ENCODE measurements at regions not wholly inside any gene's neighbourhood (a gene's known extent, or its start where the extent isn't known, plus 50 kb on each side); places are given as distances from the start of the nearest gene placed in this dataset.

DNA sequence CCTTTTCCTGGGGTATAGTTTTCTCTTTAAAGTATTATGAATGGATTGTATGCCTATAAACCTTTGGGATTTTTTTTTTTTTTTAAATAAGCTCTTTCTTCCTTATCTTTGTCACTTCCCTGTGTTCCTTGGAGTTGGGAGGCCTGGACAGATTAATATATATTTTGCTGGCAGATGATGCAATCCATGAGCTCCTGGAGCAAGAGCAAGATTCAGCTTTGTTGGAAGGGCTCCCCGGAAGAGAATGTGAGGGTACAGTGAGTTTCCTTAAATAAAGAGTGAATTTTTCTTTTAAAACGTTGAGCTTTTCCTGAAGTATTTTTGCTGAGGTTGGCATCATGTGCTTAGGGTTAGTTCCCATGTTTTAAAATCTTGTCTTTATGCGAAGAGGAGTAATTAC is 98.7 kb upstream of the SLC28A3 start:
- H3K4me3 ChIP-seq (ENCODE audit: low read depth, low read length, poor library complexity, severe bottlenecking) = no peak overlapping the region
- no peak overlapping the region for H3K4me2 ChIP-seq (ENCODE audit: low read length)

DNA sequence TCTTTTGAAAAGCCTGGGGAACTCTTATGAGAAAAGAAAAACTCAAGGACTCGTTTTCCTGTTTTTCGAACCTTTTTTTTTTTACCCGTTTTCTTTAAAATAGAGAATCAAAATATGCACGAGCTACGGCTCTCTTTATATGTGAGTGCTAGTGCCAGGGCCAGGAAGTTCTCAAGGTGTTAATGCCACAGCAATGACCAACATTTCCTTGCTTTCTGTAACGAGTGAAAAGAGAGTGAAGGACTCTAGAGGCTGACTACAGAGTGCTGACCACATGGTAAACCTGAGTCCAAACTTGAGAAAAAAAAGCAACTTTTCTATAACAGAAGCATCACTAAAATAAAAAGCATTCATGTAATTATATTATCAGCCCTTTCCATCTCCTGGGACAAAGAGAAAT is 102.2 kb upstream of the SLC28A3 start:
- Histone ChIP-seq H3K4me3 (ENCODE audit: low read depth, low read length, poor library complexity, severe bottlenecking) (no peak overlapping the region), H3K4me2 (ENCODE audit: low read length) (no peak overlapping the region), H3K9me3 (ENCODE audit: low read length) (no peaks in the 10 kb centered on the region), H3K9ac (ENCODE audit: low read length) (no peak overlapping the region), H3K79me2 (ENCODE audit: insufficient read depth, low read length) (no peaks in the 10 kb centered on the region), H2AFZ (ENCODE audit: low read length) (no peak overlapping the region), H3F3A (ENCODE audit: insufficient read depth, low read length) (no peaks in the 10 kb centered on the region), H3K9me2 (ENCODE audit: low read depth, low read length) (no peaks in the 10 kb centered on the region), H3K27me3 (ENCODE audit: insufficient read depth, low read length) (no peaks in the 10 kb centered on the region), H3K4me1 (ENCODE audit: insufficient read depth, low read length, severe bottlenecking) (no peaks in the 10 kb centered on the region), H3K27ac (ENCODE audit: low read depth, low read length, poor library complexity, severe bottlenecking) (no peak overlapping the region), H4K20me1 (ENCODE audit: insufficient read depth, low read length) (no peaks in the 10 kb centered on the region), H3K36me3 (ENCODE audit: insufficient read depth, low read length) (no peaks in the 10 kb centered on the region)
- no peak for TF ChIP-seq EZH2 (IDR thresholded peaks at IDR 0.05; ENCODE audit: borderline replicate concordance, low read length)
- TF ChIP-seq, protein P1, sequence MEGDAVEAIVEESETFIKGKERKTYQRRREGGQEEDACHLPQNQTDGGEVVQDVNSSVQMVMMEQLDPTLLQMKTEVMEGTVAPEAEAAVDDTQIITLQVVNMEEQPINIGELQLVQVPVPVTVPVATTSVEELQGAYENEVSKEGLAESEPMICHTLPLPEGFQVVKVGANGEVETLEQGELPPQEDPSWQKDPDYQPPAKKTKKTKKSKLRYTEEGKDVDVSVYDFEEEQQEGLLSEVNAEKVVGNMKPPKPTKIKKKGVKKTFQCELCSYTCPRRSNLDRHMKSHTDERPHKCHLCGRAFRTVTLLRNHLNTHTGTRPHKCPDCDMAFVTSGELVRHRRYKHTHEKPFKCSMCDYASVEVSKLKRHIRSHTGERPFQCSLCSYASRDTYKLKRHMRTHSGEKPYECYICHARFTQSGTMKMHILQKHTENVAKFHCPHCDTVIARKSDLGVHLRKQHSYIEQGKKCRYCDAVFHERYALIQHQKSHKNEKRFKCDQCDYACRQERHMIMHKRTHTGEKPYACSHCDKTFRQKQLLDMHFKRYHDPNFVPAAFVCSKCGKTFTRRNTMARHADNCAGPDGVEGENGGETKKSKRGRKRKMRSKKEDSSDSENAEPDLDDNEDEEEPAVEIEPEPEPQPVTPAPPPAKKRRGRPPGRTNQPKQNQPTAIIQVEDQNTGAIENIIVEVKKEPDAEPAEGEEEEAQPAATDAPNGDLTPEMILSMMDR (IDR thresholded peaks at IDR 0.05; ENCODE audit: low read length) = no peak

More for the DNA sequence above, 98.7 kb upstream of the SLC28A3 start:
- Histone ChIP-seq H3K9ac (ENCODE audit: low read length) (no peak overlapping the region), H3K9me2 (ENCODE audit: low read depth, low read length) (no peaks in the 10 kb centered on the region), H3K4me1 (ENCODE audit: insufficient read depth, low read length, severe bottlenecking) (no peaks in the 10 kb centered on the region), H3K27me3 (ENCODE audit: insufficient read depth, low read length) (no peaks in the 10 kb centered on the region), H4K20me1 (ENCODE audit: insufficient read depth, low read length) (no peaks in the 10 kb centered on the region), H3F3A (ENCODE audit: insufficient read depth, low read length) (no peaks in the 10 kb centered on the region), H2AFZ (ENCODE audit: low read length) (no peak overlapping the region), H3K79me2 (ENCODE audit: insufficient read depth, low read length) (no peaks in the 10 kb centered on the region), H3K27ac (ENCODE audit: low read depth, low read length, poor library complexity, severe bottlenecking) (no peak overlapping the region), H3K9me3 (ENCODE audit: low read length) (no peaks in the 10 kb centered on the region), H3K36me3 (ENCODE audit: insufficient read depth, low read length) (no peaks in the 10 kb centered on the region)
- TF ChIP-seq EZH2 (IDR thresholded peaks at IDR 0.05; ENCODE audit: borderline replicate concordance, low read length) = no peak
- TF ChIP-seq, protein P1 (IDR thresholded peaks at IDR 0.05; ENCODE audit: low read length) = no peak

DNA sequence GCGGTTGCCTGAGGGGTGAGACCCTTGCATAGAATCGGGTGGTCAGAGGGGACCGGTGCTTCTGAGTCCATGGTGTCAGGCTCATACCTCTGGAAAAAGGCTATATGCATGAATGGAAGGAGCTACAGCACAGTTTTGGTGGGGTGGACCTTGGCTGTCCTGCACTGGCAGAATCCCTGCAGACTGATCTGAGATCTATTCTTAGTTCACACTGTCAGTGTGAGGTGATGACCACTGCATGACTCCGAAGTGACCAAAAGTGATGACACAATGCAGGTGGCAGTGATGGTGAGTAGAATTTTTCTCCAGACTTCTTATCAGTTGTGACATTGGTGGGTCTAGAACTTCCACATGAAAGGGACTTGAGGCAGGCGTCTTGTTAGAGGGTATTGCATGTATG is 105.2 kb upstream of the SLC28A3 start:
- TF ChIP-seq, protein P1 (IDR thresholded peaks at IDR 0.05; ENCODE audit: low read length) = no peak
- no peak for TF ChIP-seq EZH2 (IDR thresholded peaks at IDR 0.05; ENCODE audit: borderline replicate concordance, low read length)
- Histone ChIP-seq H2AFZ (ENCODE audit: low read length) (no peak overlapping the region), H3K79me2 (ENCODE audit: insufficient read depth, low read length) (no peaks in the 10 kb centered on the region), H3K9ac (ENCODE audit: low read length) (no peak overlapping the region), H3K4me2 (ENCODE audit: low read length) (no peak overlapping the region), H3F3A (ENCODE audit: insufficient read depth, low read length) (no peaks in the 10 kb centered on the region), H3K36me3 (ENCODE audit: insufficient read depth, low read length) (no peaks in the 10 kb centered on the region), H3K4me1 (ENCODE audit: insufficient read depth, low read length, severe bottlenecking) (no peaks in the 10 kb centered on the region), H4K20me1 (ENCODE audit: insufficient read depth, low read length) (no peaks in the 10 kb centered on the region), H3K9me3 (ENCODE audit: low read length) (no peaks in the 10 kb centered on the region), H3K27ac (ENCODE audit: low read depth, low read length, poor library complexity, severe bottlenecking) (no peak overlapping the region), H3K27me3 (ENCODE audit: insufficient read depth, low read length) (no peaks in the 10 kb centered on the region), H3K9me2 (ENCODE audit: low read depth, low read length) (no peaks in the 10 kb centered on the region), H3K4me3 (ENCODE audit: low read depth, low read length, poor library complexity, severe bottlenecking) (no peak overlapping the region)

All from OCI-LY1 (cell line).